GM21619 (cell line): ENCODE measurements at regions not wholly inside any gene's neighbourhood (a gene's known extent, or its start where the extent isn't known, plus 50 kb on each side); places are given as distances from the start of the nearest gene placed in this dataset.
"Not testable (repeated sequence)": the region's sequence is repeated elsewhere in the genome, so short reads cannot be mapped to it uniquely, and the experiment has no call there.

ENCODE experiments used
- ATAC-seq: cut with Tn5 transposase; IDR thresholded peaks from one replicate; pipeline ENCODE4 v1.9.1; 2021; ENCODE audit not compliant: unreplicated experiment

- no peak for ATAC-seq
Measured at GRCh38 chr5:91586232-91586631, 203.1 kb upstream of the ARRDC3 start.

GRCh38 chr5:91584352-91584751 is 201.2 kb upstream of the ARRDC3 start:
- ATAC-seq = no peak

- ATAC-seq = not testable (repeated sequence)
Measured at GRCh38 chr5:91566012-91566411, 182.9 kb upstream of the ARRDC3 start.

DNA sequence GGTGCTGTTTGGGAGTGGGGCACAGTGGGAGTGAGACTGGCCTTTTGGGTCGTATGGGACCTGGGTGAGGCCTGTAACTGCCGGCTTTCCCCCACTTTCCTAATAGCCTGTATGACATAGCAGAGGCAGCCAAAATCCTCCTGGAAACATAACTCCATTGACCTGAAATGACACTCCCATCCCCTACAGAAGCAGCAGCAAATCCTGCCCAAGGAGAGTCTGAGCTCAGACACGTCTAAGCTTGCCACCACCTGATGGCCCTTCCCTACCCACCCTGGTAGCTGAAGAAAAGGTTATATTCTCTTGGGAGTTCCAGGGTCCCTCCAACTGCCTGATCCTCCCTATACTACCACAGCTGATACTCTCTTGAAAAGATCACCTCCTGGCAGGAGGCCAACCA is 179.8 kb upstream of the ARRDC3 start:
- no peak for ATAC-seq

DNA sequence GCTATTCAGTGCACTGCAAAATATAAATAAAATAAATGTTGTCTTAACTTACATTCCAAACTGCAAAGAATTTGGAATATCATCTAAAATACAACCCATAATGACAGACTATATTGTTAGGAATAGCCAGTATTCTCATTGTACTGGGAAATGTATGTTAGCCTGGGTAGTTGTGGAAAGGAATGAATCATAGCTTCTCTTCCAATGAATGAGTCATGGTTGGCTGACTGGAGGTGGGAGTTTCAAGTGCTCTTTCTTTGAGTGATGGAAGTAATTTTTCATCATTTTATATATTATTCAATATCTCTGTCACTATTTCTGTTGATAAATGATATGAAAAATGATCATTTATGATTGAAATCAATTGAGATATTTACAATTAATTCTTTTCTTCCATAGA is 158.6 kb upstream of the ARRDC3 start:
- ATAC-seq = no peak

DNA sequence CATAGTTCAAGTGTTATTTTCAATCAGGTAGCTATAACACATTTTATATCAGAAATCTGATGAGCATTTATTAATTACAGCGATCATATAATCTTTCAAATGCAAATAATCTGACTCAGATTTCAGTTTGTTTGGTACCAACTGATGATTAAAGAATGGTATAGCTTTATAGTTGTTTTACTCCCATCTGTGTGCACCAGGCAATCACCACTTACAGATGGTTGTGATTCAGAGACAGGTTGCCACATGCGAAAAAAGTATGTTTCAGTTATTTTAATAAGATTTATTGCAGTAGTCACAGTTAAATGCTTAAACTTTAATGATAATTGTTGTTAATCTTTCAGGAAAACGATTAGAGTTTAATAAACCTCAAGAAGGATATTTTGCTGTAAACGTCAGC is 155.1 kb upstream of the ARRDC3 start:
- no peak for ATAC-seq

GRCh38 chr5:91535499-91535898 is 152.4 kb upstream of the ARRDC3 start:
- no peak for ATAC-seq

DNA sequence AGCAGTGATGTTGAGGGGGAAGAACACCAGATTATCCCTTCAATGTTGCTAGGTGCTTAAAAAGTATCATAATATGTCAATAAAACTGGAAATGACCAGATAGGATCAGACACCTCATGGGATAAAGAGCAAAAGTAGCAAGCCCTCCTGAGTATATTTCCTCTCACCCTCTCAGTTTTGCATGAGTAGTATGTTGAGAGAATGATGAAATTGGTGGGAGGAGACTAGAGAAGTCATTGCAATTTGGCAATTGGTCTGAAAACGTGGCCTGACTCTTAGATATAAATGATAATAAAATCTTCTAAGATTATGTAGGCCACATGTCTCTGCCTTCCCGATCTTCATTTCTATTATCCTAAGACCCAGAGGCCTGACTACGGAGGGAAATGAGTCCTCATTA is 151.2 kb upstream of the ARRDC3 start:
- no peak for ATAC-seq

DNA sequence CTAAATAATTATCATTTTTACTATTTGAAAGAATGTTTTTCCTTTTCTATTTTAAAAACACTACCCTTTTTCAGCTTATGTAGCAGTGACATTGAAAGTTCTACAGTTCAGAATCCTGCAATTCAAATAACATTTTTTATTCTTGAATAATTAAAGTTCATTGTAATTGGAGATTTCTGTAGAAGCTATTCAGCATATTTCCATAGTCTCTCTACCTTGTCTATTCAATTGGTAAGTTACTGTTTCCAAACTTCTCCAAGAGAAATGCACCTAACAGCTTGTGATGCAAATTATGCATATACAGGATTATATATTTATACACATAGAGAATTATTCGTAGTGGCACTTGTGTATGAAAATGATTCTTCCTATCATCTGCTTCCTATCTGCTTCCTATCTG is 149.7 kb upstream of the ARRDC3 start:
- ATAC-seq = no peak

DNA sequence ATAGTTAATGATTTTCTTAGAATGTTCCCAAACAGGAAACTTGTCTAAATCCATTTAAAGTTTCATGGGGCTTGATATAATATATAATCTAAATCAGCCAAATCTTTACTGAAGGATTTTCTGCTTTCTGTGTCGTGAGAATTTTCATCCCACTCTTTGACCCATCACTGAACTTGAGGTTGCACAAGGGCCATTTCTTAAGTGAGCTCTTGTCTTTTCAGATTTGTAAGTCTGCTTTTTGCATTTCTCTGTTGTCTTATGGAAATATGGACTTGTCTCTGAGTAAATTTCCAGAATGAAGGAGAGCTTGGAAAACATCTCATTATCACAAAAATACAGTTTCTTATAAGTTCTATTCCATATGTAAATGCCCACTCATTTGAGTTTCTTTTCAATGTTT is 149.2 kb upstream of the ARRDC3 start:
- no peak for ATAC-seq

- ATAC-seq = no peak
Measured at GRCh38 chr5:91528831-91529230, 145.7 kb upstream of the ARRDC3 start.

DNA sequence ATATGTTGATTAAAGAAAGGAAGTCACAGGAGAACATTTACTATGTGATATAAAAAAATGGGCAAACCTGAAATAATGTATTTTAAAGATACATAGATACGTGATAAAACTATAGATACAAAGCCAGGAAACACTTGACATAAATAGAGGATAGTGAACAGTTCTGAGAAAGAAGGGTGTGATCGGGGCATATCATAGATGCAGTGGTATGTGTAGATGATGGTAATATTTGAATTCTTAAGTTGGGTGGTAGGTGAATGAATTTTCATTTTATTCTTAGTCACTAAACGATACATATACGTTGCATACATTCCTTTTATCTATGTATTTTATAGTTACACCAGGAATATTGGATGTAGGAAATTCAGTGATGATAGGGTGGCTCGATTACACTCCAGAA is 138.7 kb upstream of the ARRDC3 start:
- ATAC-seq = no peak

DNA sequence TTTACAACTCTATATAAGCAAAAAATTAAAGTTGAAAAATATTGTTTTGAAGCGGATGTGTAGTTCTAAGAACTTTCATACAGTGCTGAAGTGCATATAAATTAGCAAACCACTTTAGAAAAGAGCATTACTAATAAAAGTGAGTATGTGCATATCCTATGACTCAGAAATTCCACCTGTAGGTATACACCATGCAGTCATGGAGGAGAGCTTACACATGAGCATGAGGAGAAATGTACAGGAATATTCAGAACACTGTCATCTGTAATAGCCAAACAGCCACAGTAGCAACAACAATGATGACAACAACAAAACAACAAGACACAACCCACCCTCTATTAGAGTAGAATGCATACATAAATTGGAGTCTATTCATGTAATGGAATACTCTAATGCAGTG is 138.2 kb upstream of the ARRDC3 start:
- no peak for ATAC-seq

DNA sequence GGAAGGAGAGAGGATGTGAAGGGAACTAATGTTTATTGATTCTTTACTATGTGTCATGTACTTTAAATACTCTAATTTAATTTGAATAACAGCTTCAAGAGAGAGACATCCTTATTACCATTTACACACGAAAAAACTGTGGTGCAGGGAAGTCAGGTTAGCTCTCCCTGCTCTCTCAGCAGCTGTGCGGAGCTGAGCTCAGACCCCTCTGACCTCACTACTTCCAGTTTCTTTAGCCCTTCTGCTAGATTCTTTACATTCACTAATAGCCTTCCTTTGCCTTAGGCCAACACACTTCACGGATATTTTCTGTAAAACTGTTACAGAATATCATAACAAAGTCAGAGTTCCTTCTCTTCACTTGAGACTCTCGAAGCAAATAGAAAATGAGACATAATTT is 131.3 kb upstream of the ARRDC3 start:
- ATAC-seq = no peak

DNA sequence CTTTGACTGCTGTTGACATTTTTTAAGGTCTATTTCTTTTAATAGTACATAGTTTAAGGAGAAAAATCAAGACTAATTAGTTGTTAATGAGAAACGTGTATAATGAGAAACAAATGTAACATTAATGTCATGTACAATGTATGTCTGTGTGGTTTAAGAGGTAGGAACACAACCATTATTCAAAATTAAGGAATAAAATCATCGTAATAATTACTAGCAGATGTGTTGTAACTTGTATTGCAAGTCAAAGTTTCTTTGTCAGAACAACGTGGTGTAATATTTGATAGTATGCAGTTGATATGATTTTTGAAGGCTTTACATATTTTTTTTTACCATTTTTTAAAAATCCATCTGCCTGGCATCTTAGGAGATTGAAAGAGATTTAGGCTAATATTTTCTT is 120.2 kb upstream of the ARRDC3 start:
- ATAC-seq = no peak

GRCh38 chr5:91500758-91501157 is 117.6 kb upstream of the ARRDC3 start:
- no peak for ATAC-seq

- peak; percentile 69 for ATAC-seq
Measured at GRCh38 chr5:91499943-91500531, 116.9 kb upstream of the ARRDC3 start.

DNA sequence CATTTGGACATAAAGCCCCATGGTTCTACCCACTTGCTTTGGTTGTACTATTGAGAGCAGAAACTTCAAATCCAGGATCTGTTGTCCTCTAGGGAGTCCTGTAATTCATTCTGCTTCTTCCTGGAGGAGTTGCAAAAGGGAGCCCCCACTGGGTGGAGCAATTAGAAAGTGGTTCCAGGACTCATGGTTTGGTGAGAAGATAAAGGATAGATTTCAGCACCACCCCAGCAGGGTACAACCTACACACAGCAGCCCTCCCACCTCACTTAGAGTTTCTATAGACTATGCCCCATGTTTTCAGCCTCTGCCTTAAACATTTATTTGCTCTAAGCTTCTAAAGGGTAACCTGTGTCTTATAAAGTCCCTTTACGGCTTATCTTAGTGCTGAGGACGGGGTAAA is 112.6 kb upstream of the ARRDC3 start:
- ATAC-seq = no peak

GRCh38 chr5:91494447-91494996 is 111.4 kb upstream of the ARRDC3 start:
- ATAC-seq = no peak

- ATAC-seq = no peak
Measured at GRCh38 chr5:91493086-91493485, 110.0 kb upstream of the ARRDC3 start.

DNA sequence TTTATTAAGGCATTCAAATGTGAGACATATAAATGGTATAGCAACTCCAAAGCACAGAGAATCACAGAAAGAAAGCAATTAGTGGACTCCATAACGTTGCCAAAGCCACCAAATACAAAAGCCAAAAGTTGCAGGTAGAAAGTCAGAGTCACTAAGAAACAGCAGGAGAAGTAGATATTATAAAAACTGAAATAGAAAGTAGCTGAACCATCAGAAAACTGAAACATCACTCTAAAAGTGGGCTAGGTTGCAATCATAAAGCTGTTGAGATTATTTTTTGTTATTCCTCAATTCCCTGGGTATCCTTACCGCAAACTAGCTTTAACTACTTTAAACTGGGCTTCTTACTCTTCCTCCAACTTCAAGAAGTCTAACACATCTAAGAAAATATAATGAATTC is 108.1 kb upstream of the ARRDC3 start:
- ATAC-seq = no peak

- no peak for ATAC-seq
Measured at GRCh38 chr5:91490316-91490715, 107.2 kb upstream of the ARRDC3 start.

DNA sequence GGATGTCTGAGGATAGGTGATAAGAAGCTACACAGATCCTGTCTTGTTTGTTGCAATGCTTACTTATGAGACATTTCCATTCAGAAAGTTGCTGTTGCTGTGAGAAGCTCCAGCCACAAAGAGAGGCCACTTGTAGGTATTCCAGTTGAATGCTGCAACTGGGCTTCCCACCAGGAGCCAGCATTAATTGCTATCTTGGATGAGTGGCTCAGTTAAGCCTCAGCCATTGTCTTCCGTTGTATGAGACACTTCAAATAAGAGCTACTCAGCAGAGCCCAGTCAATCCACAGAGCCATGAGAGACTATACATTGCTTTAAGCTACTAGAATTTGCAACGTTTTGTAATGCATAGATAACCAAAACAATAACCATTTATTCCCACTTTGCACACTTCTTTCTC is 104.3 kb upstream of the ARRDC3 start:
- ATAC-seq = no peak
